ENCODE measurements at regions not wholly inside any gene's neighbourhood (a gene's known extent, or its start where the extent isn't known, plus 50 kb on each side); places are given as distances from the start of the nearest gene placed in this dataset.

- Histone ChIP-seq H3K27ac (ENCODE audit: insufficient read depth, low read length, poor library complexity, severe bottlenecking) (no peak overlapping the region), H3K4me3 (ENCODE audit: low read depth, low read length) (no peak overlapping the region), H3K9me3 (ENCODE audit: control insufficient read depth in 2 of 2, low read length in 2 of 2) (no peaks in the 10 kb centered on the region), H3K27me3 (ENCODE audit: control insufficient read depth, insufficient read depth, low read length) (no peaks in the 10 kb centered on the region), H3K36me3 (ENCODE audit: control insufficient read depth, insufficient read depth, low read length) (no peaks in the 10 kb centered on the region), H3K4me1 (ENCODE audit: control insufficient read depth, insufficient read depth, low read length, poor library complexity, severe bottlenecking) (no peaks in the 10 kb centered on the region)
- DNase-seq: no peak
- no peaks in the 10 kb centered on the region for H3K4me1 Mint-ChIP-seq
- no peak overlapping the region for H3K4me3 Mint-ChIP-seq
- H3K36me3 Mint-ChIP-seq: no peaks in the 10 kb centered on the region
- peaks cover 0 to 5% (median 0%) of the 10 kb centered on the region in 7 donors for H3K9me3 Mint-ChIP-seq
- ATAC-seq (ENCODE audit: low read depth in 2 of 2): no peak
- no peak overlapping the region for H3K27ac Mint-ChIP-seq
- peaks cover 38% of the 10 kb centered on the region for H3K27me3 Mint-ChIP-seq
Observed at GRCh38 chr1:226474041-226474440, 66.1 kb upstream of the PARP1 start.

GRCh38 chr1:226474443-226475141 lies 66.7 kb upstream of the PARP1 start:
- H3K27ac ChIP-seq (ENCODE audit: insufficient read depth, low read length, poor library complexity, severe bottlenecking): no peak overlapping the region
- H3K4me1 ChIP-seq (ENCODE audit: control insufficient read depth, insufficient read depth, low read length, poor library complexity, severe bottlenecking): no peaks in the 10 kb centered on the region
- Mint-ChIP-seq H3K27ac (peak overlapping the region in 1 of 3 donors; percentile 69), H3K4me3 (no peak overlapping the region), H3K36me3 (no peaks in the 10 kb centered on the region), H3K4me1 (no peaks in the 10 kb centered on the region), H3K9me3 (peaks cover 0 to 5% (median 0%) of the 10 kb centered on the region in 7 donors), H3K27me3 (peaks cover 33% of the 10 kb centered on the region)
- no peak for ATAC-seq (ENCODE audit: low read depth in 2 of 2)
- H3K36me3 ChIP-seq (ENCODE audit: control insufficient read depth, insufficient read depth, low read length): no peaks in the 10 kb centered on the region
- no peaks in the 10 kb centered on the region for H3K9me3 ChIP-seq (ENCODE audit: control insufficient read depth in 2 of 2, low read length in 2 of 2)
- H3K4me3 ChIP-seq (ENCODE audit: low read depth, low read length): no peak overlapping the region
- H3K27me3 ChIP-seq (ENCODE audit: control insufficient read depth, insufficient read depth, low read length): peaks cover 1% of the 10 kb centered on the region
- DNase-seq: no peak

GRCh38 chr1:226475142-226475511 lies 67.2 kb upstream of the PARP1 start:
- DNase-seq (no peak), ATAC-seq (ENCODE audit: low read depth in 2 of 2) (no peak)
- H3K9me3 ChIP-seq (ENCODE audit: control insufficient read depth in 2 of 2, low read length in 2 of 2): no peaks in the 10 kb centered on the region
- Mint-ChIP-seq H3K36me3 (no peaks in the 10 kb centered on the region), H3K4me3 (no peak overlapping the region), H3K27me3 (peaks cover 33% of the 10 kb centered on the region), H3K9me3 (peaks cover 0 to 5% (median 0%) of the 10 kb centered on the region in 7 donors), H3K4me1 (no peaks in the 10 kb centered on the region), H3K27ac (no peak overlapping the region)
- H3K4me3 ChIP-seq (ENCODE audit: low read depth, low read length): no peak overlapping the region
- no peaks in the 10 kb centered on the region for H3K4me1 ChIP-seq (ENCODE audit: control insufficient read depth, insufficient read depth, low read length, poor library complexity, severe bottlenecking)
- peaks cover 6% of the 10 kb centered on the region for H3K27me3 ChIP-seq (ENCODE audit: control insufficient read depth, insufficient read depth, low read length)
- H3K27ac ChIP-seq (ENCODE audit: insufficient read depth, low read length, poor library complexity, severe bottlenecking): no peak overlapping the region
- H3K36me3 ChIP-seq (ENCODE audit: control insufficient read depth, insufficient read depth, low read length): no peaks in the 10 kb centered on the region

- H3K4me1 ChIP-seq (ENCODE audit: control insufficient read depth, insufficient read depth, low read length, poor library complexity, severe bottlenecking): no peaks in the 10 kb centered on the region
- H3K27me3 ChIP-seq (ENCODE audit: control insufficient read depth, insufficient read depth, low read length): peaks cover 6% of the 10 kb centered on the region
- H3K27ac Mint-ChIP-seq: no peak overlapping the region
- DNase-seq (no peak), ATAC-seq (ENCODE audit: low read depth in 2 of 2) (no peak)
- no peaks in the 10 kb centered on the region for H3K36me3 ChIP-seq (ENCODE audit: control insufficient read depth, insufficient read depth, low read length)
- no peak overlapping the region for H3K27ac ChIP-seq (ENCODE audit: insufficient read depth, low read length, poor library complexity, severe bottlenecking)
- H3K9me3 Mint-ChIP-seq: peaks cover 0 to 2% (median 0%) of the 10 kb centered on the region in 7 donors
- no peaks in the 10 kb centered on the region for H3K9me3 ChIP-seq (ENCODE audit: control insufficient read depth in 2 of 2, low read length in 2 of 2)
- H3K4me1 Mint-ChIP-seq: no peaks in the 10 kb centered on the region
- no peaks in the 10 kb centered on the region for H3K36me3 Mint-ChIP-seq
- H3K4me3 Mint-ChIP-seq: no peak overlapping the region
- no peak overlapping the region for H3K4me3 ChIP-seq (ENCODE audit: low read depth, low read length)
- peaks cover 28% of the 10 kb centered on the region for H3K27me3 Mint-ChIP-seq
Observed at GRCh38 chr1:226476066-226476465, 68.2 kb upstream of the PARP1 start.

GRCh38 chr1:226476648-226477319 lies 68.9 kb upstream of the PARP1 start:
- H3K4me3 Mint-ChIP-seq: no peak overlapping the region

GRCh38 chr1:226479474-226479873 lies 69.1 kb upstream of the STUM start:
- Histone ChIP-seq H3K4me3 (ENCODE audit: low read depth, low read length) (no peak overlapping the region), H3K4me1 (ENCODE audit: control insufficient read depth, insufficient read depth, low read length, poor library complexity, severe bottlenecking) (no peaks in the 10 kb centered on the region), H3K27me3 (ENCODE audit: control insufficient read depth, insufficient read depth, low read length) (peaks cover 13% of the 10 kb centered on the region), H3K36me3 (ENCODE audit: control insufficient read depth, insufficient read depth, low read length) (no peaks in the 10 kb centered on the region), H3K9me3 (ENCODE audit: control insufficient read depth in 2 of 2, low read length in 2 of 2) (no peaks in the 10 kb centered on the region), H3K27ac (ENCODE audit: insufficient read depth, low read length, poor library complexity, severe bottlenecking) (no peak overlapping the region)
- ATAC-seq (ENCODE audit: low read depth in 2 of 2): no peak
- Mint-ChIP-seq H3K27ac (no peak overlapping the region), H3K4me3 (no peak overlapping the region), H3K36me3 (no peaks in the 10 kb centered on the region), H3K27me3 (peaks cover 41% of the 10 kb centered on the region), H3K9me3 (peaks cover 0 to 2% (median 0%) of the 10 kb centered on the region in 7 donors), H3K4me1 (peaks cover 0 to 4% (median 0%) of the 10 kb centered on the region in 4 donors)
- DNase-seq: no peak

More at GRCh38 chr1:226476648-226477319, 68.9 kb upstream of the PARP1 start:
- no peak for DNase-seq
- H3K4me1 Mint-ChIP-seq: peaks cover 0 to 2% (median 0%) of the 10 kb centered on the region in 4 donors
- peaks cover 28% of the 10 kb centered on the region for H3K27me3 Mint-ChIP-seq
- no peak overlapping the region for H3K27ac Mint-ChIP-seq
- Histone ChIP-seq H3K9me3 (ENCODE audit: control insufficient read depth in 2 of 2, low read length in 2 of 2) (no peaks in the 10 kb centered on the region), H3K27ac (ENCODE audit: insufficient read depth, low read length, poor library complexity, severe bottlenecking) (no peak overlapping the region), H3K27me3 (ENCODE audit: control insufficient read depth, insufficient read depth, low read length) (peaks cover 6% of the 10 kb centered on the region), H3K4me3 (ENCODE audit: low read depth, low read length) (no peak overlapping the region), H3K4me1 (ENCODE audit: control insufficient read depth, insufficient read depth, low read length, poor library complexity, severe bottlenecking) (no peaks in the 10 kb centered on the region), H3K36me3 (ENCODE audit: control insufficient read depth, insufficient read depth, low read length) (no peaks in the 10 kb centered on the region)
- no peak for ATAC-seq (ENCODE audit: low read depth in 2 of 2)
- H3K9me3 Mint-ChIP-seq: peaks cover 0 to 2% (median 0%) of the 10 kb centered on the region in 7 donors
- no peaks in the 10 kb centered on the region for H3K36me3 Mint-ChIP-seq

- Mint-ChIP-seq H3K27me3 (peaks cover 43% of the 10 kb centered on the region), H3K9me3 (peaks cover 0 to 2% (median 0%) of the 10 kb centered on the region in 7 donors)
- ATAC-seq (ENCODE audit: low read depth in 2 of 2): no peak
Observed at GRCh38 chr1:226480461-226480860, 68.1 kb upstream of the STUM start.

More at GRCh38 chr1:226480461-226480860, 68.1 kb upstream of the STUM start:
- Histone ChIP-seq H3K27me3 (ENCODE audit: control insufficient read depth, insufficient read depth, low read length) (peaks cover 16% of the 10 kb centered on the region), H3K27ac (ENCODE audit: insufficient read depth, low read length, poor library complexity, severe bottlenecking) (no peak overlapping the region), H3K4me1 (ENCODE audit: control insufficient read depth, insufficient read depth, low read length, poor library complexity, severe bottlenecking) (no peaks in the 10 kb centered on the region), H3K4me3 (ENCODE audit: low read depth, low read length) (no peak overlapping the region), H3K9me3 (ENCODE audit: control insufficient read depth in 2 of 2, low read length in 2 of 2) (no peaks in the 10 kb centered on the region), H3K36me3 (ENCODE audit: control insufficient read depth, insufficient read depth, low read length) (no peaks in the 10 kb centered on the region)
- Mint-ChIP-seq H3K4me3 (no peak overlapping the region), H3K27ac (no peak overlapping the region), H3K36me3 (no peaks in the 10 kb centered on the region), H3K4me1 (peaks cover 0 to 6% (median 0%) of the 10 kb centered on the region in 4 donors)
- no peak for DNase-seq

Measured in CD4-positive, CD25-positive, alpha-beta regulatory T cell (primary cell).